ENCODE measurements at regions not wholly inside any gene's neighbourhood (a gene's known extent, or its start where the extent isn't known, plus 50 kb on each side); places are given as distances from the start of the nearest gene placed in this dataset.
"Not testable (repeated sequence)": the region's sequence is repeated elsewhere in the genome, so short reads cannot be mapped to it uniquely, and the experiment has no call there.

- no peak for DNase-seq (ENCODE audit: low read depth in 1 of 2, low spot score in 1 of 2)
Measured at GRCh38 chr14:58981840-58982239, 206.6 kb upstream of the DAAM1 start.

GRCh38 chr14:58985786-58986185 is 202.7 kb upstream of the DAAM1 start:
- no peak for DNase-seq (ENCODE audit: low read depth in 1 of 2, low spot score in 1 of 2)

- no peak for DNase-seq (ENCODE audit: low read depth in 1 of 2, low spot score in 1 of 2)
Measured at GRCh38 chr14:58987591-58987990, 200.9 kb upstream of the DAAM1 start.

GRCh38 chr14:58992935-58993334 is 195.5 kb upstream of the DAAM1 start:
- no peak for DNase-seq (ENCODE audit: low read depth in 1 of 2, low spot score in 1 of 2)

- no peak for DNase-seq (ENCODE audit: low read depth in 1 of 2, low spot score in 1 of 2)
Measured at GRCh38 chr14:58994130-58994529, 194.3 kb upstream of the DAAM1 start.

- no peak for DNase-seq (ENCODE audit: low read depth in 1 of 2, low spot score in 1 of 2)
Measured at GRCh38 chr14:59004012-59004411, 184.5 kb upstream of the DAAM1 start.

GRCh38 chr14:59006179-59006578 is 182.3 kb upstream of the DAAM1 start:
- DNase-seq (ENCODE audit: low read depth in 1 of 2, low spot score in 1 of 2), result not testable (repeated sequence)

GRCh38 chr14:59009967-59010366 is 178.5 kb upstream of the DAAM1 start:
- DNase-seq (ENCODE audit: low read depth in 1 of 2, low spot score in 1 of 2), result no peak

- DNase-seq (ENCODE audit: low read depth in 1 of 2, low spot score in 1 of 2), result no peak
Measured at GRCh38 chr14:59013672-59014298, 174.7 kb upstream of the DAAM1 start.

- DNase-seq (ENCODE audit: low read depth in 1 of 2, low spot score in 1 of 2), result no peak
Measured at GRCh38 chr14:59015482-59015881, 173.0 kb upstream of the DAAM1 start.

- no peak for DNase-seq (ENCODE audit: low read depth in 1 of 2, low spot score in 1 of 2)
Measured at GRCh38 chr14:59017285-59017965, 171.0 kb upstream of the DAAM1 start.

GRCh38 chr14:59018460-59018859 is 170.0 kb upstream of the DAAM1 start:
- no peak for DNase-seq (ENCODE audit: low read depth in 1 of 2, low spot score in 1 of 2)

- no peak for DNase-seq (ENCODE audit: low read depth in 1 of 2, low spot score in 1 of 2)
Measured at GRCh38 chr14:59018978-59019377, 169.5 kb upstream of the DAAM1 start.

- DNase-seq (ENCODE audit: low read depth in 1 of 2, low spot score in 1 of 2), result no peak
Measured at GRCh38 chr14:59020382-59020781, 168.1 kb upstream of the DAAM1 start.

- DNase-seq (ENCODE audit: low read depth in 1 of 2, low spot score in 1 of 2), result no peak
Measured at GRCh38 chr14:59022144-59022543, 166.3 kb upstream of the DAAM1 start.

GRCh38 chr14:59026081-59026480 is 162.4 kb upstream of the DAAM1 start:
- DNase-seq (ENCODE audit: low read depth in 1 of 2, low spot score in 1 of 2), result no peak

GRCh38 chr14:59026640-59027039 is 161.8 kb upstream of the DAAM1 start:
- DNase-seq (ENCODE audit: low read depth in 1 of 2, low spot score in 1 of 2), result not testable (repeated sequence)

GRCh38 chr14:59028476-59029202 is 159.8 kb upstream of the DAAM1 start:
- DNase-seq (ENCODE audit: low read depth in 1 of 2, low spot score in 1 of 2), result no peak

- no peak for DNase-seq (ENCODE audit: low read depth in 1 of 2, low spot score in 1 of 2)
Measured at GRCh38 chr14:59032826-59033225, 155.6 kb upstream of the DAAM1 start.

- DNase-seq (ENCODE audit: low read depth in 1 of 2, low spot score in 1 of 2), result no peak
Measured at GRCh38 chr14:59036134-59036533, 152.3 kb upstream of the DAAM1 start.

- DNase-seq (ENCODE audit: low read depth in 1 of 2, low spot score in 1 of 2), result no peak
Measured at GRCh38 chr14:59037086-59037485, 151.4 kb upstream of the DAAM1 start.

GRCh38 chr14:59037620-59038019 is 150.8 kb upstream of the DAAM1 start:
- no peak for DNase-seq (ENCODE audit: low read depth in 1 of 2, low spot score in 1 of 2)

Data from activated CD4-positive, alpha-beta T cell treated with anti-CD3 and anti-CD28 coated beads, Interleukin-2, amount 50 U/mL, for 24 hours (primary cell).